Stimulated activated CD8-positive, alpha-beta memory T cell treated with anti-CD3 and anti-CD28 coated beads, Interleukin-4, amount 100 ng/mL, for 4 hours (primary cell): ENCODE measurements at regions not wholly inside any gene's neighbourhood (a gene's known extent, or its start where the extent isn't known, plus 50 kb on each side); places are given as distances from the start of the nearest gene placed in this dataset.
"Not testable (repeated sequence)": the region's sequence is repeated elsewhere in the genome, so short reads cannot be mapped to it uniquely, and the experiment has no call there.

Experiments used
- DNase-seq, 2 donors: peaks; one replicate each; pipeline ENCODE4 v3.0.0-alpha.2; 2020; ENCODE audit warnings: low read depth in 2 of 2, low spot score in 1 of 2

DNA sequence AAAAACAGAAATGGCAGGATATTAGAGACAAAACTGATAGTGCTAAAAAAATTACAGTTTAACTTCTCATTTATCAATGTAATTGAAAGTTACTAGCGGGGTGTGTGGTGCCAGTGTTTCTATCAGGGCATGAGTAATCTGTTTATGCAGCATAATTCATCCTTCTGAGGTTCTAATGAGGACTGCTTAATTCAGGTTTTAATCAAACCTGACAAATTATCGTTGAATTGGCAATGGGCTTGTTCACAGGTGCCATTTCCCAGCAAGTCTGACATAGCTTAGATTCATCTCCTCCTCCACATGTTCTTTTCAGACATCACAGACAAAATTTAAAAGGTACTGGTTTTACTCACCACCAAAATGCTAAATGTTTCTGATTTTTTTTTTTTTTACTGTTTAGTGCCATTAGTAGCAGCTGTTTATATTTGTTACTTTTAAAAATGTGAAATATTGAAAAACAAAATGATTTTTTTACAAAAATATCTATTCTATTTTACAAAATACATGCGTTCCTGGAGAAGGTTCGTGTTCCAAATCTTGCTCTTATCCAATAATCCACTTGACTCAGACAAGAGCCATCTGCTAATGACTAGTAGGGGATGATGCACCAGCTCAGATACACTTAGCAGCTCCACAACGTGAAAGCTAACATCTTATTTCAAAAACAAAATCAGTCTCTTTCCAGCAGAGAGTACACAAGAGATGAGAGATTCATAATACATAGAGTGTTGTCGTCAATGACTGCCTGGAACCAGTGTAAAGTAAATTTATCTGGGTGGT, 447.7 kb upstream of the DPPA4 start:
- no peak for DNase-seq

GRCh38 chr3:109803274-109803673, 465.9 kb upstream of the DPPA4 start:
- no peak for DNase-seq

- DNase-seq: no peak
Measured at GRCh38 chr3:109804697-109805096, 467.4 kb upstream of the DPPA4 start.

GRCh38 chr3:109806929-109807328, 469.6 kb upstream of the DPPA4 start:
- peak in 1 of 2 donors; percentile 15 for DNase-seq

- DNase-seq: no peak
Measured at GRCh38 chr3:109809513-109809912, 472.2 kb upstream of the DPPA4 start.

DNA sequence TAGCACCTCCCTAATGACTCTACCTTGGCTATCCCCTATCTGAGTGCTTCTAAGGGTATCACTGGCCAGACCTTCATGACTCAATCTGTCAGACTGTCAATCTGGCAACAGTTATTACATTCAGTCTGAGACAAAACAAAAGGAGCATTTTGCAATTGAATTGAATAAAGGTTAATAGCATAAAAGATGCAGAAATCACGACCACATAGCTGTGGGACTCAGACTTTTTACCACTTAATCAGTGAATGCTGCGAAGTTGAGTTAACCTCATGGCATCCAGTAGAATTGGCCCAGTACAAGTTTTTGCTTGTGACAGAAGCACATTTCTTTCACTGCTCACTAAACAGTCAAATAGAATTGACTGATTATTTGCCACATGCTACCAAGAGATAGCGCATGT, 480.7 kb upstream of the DPPA4 start:
- no peak for DNase-seq

DNA sequence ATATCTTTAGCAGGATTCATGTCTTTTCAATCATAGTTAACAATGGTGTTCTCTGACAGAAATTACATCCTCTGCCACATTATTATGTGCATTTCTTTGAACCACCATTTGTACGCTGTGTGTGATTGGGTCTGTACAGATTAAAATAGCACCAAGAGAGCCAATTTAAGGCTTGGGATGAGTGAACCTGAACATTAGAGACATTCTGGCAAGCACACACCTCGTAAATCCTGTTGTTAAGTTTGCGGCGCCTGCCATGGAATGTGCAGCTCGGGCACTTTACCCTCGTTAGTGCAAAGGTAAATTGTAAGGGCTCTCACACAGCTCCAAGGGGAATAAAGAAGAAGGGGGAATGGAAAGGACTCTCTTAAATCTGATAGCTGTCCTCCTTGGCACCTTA, 482.4 kb upstream of the DPPA4 start:
- no peak for DNase-seq

DNA sequence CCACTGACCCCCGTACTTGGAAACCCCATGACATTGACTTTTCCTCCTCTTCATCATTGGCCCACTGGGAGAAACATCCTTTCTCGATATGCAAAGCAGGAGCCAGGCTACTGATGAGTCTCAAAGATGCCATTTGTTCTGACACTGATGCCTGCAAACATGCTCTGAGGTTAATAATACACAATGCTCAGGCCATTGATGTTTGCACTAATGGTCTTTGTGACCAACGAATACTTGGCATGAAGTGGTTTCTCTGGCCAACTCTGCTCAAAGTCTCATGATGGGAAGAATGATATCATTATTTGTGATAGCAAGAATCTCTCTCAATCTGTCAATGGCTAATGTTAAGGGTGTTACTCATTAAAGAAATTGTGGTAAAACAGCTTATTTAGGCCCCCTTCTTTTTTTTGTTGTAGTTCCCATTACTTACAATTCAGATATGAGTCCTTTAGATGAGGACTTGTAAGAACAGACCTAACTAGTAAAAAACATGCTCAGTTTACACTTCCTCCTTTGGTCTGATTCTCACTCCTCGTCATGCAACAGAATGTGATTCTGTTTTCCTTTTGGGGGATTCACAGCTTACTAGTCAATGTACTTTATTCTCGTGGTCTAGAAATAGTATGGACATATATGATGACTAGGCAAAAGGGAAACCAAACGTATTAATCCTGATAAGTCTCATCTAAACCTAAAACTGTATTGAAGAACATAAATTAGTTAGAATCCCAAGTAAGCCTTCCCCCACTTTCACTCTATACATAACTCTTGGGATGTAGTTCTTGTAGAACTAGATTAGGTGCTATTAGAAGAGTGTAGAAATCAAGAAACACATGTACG, 488.8 kb upstream of the DPPA4 start:
- no peak for DNase-seq

GRCh38 chr3:109831403-109831802, 494.1 kb upstream of the DPPA4 start:
- DNase-seq: no peak

- DNase-seq: no peak
Measured at GRCh38 chr3:109835958-109836357, 498.6 kb upstream of the DPPA4 start.

GRCh38 chr3:109851854-109852253, 514.5 kb upstream of the DPPA4 start:
- DNase-seq: no peak

DNA sequence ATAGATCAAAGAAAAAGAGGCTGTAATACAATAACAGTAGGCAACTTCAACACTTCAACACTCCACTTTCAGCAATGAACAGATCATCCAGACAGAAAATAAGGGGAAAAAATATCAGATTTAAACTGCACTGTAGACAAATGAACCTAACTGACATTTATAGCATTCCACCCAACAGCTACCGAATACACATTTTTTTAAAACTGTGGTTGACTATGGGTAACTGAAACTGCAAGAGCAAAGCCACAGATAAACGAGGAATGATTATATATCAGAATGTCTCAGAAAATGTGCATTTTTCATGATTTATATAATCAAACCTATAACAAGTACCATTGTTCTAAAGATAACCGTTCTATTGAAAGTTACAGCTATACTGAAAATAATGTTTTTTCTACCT, 514.9 kb upstream of the DPPA4 start:
- no peak for DNase-seq

DNA sequence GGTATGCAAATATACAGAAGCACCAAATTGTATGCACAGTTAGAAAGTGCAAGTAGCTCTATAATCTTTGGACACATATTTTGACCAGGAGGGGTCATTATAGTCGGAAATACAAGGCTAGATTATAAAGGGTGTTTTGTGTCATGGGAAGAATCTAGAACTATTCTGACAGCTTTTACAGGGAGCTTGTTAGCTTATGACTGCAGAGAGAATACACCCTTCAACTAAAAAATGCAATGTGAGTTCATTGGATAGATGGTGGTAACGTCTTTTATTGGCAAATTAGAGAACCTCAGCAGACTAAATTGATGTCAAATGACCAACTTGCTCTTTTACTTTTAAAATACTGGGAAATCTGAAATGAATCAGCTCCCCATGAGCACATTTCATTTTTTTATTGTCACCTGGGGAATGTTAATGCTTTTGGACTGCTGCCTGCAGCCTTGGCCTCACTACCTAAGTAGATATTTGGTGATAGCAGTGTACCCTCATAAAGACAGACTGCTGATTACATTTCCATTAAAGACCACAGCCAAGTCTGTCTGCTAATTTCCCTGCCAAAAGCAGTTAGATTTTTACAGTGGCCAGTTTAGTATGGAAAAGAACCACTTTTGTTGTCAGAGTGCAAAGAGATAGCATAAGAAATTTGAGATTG, 515.9 kb upstream of the DPPA4 start:
- no peak for DNase-seq

- DNase-seq: no peak
Measured at GRCh38 chr3:109863701-109864100, 526.4 kb upstream of the DPPA4 start.

- no peak for DNase-seq
Measured at GRCh38 chr3:109864452-109864851, 527.1 kb upstream of the DPPA4 start.

DNA sequence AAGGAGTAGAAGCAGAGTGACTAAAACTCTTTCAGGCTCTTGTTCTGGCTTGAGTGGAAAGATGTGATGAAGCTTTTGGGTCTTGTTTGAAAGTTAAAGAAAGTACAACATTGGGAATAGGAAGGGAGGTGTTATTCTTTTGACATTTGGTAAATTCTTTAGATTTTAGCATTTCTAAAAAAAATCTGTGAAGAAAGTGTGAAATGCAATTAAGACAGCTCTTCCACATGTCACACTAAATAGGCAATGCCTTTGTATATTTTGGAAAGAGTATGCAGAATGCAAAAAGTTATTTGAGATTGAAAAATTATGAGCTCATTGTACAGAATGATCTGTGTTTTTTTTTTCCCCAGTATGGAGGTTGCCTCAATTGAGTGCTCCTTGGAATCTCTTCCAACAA, 532.2 kb upstream of the DPPA4 start:
- no peak for DNase-seq

GRCh38 chr3:109874896-109875708, 537.8 kb upstream of the DPPA4 start:
- no peak for DNase-seq

- DNase-seq: not testable (repeated sequence)
Measured at GRCh38 chr3:109877616-109878015, 540.3 kb upstream of the DPPA4 start.

DNA sequence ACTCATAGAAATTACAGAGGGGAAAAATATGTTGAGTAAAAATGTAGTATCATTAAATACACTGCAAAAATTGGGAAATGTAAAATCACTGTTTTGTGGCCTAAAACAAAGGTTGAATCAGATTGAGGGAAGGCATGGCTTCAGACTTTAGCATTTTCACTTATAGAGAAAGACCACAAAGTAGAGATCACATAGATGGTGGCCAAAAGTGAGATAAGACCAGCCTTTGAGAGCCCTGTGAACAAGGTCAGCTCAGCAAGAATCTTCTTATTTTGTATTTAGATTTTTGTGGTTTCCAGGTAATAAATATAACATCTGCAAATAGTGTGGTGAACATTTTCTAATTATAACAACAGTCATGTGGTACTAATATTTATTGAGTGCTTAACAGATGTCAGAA, 544.8 kb upstream of the DPPA4 start:
- no peak for DNase-seq

DNA sequence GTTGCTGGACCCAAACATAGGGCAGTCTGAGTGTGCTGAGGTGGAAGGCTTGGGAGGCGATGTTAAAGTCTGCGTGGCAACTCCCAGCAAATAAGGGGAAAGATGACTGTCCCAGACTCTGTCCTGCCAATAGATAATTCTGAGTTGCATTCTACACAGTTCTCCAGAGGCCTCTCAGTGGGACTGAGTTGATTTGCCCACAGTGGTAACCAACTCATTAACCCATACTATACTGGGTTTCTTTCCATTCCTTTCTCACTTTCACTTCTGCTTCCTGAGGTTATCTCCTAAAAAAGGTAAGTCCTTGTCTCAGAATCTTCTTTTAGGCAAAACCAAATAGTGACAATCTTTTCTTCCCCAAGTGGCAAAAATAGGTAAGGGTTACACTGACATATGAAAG, 549.9 kb upstream of the DPPA4 start:
- DNase-seq: no peak

GRCh38 chr3:109888026-109888425, 550.7 kb upstream of the DPPA4 start:
- DNase-seq: no peak
